Frontal cortex (tissue), 3 donors: ENCODE measurements at regions not wholly inside any gene's neighbourhood (a gene's known extent, or its start where the extent isn't known, plus 50 kb on each side); places are given as distances from the start of the nearest gene placed in this dataset.
"Not testable (repeated sequence)": the region's sequence is repeated elsewhere in the genome, so short reads cannot be mapped to it uniquely, and the experiment has no call there.

ENCODE experiments used
- DNase-seq, 2 donors: peaks; one replicate each; pipeline ENCODE4 v3.0.0; 2012; ENCODE audit warnings: low spot score in 2 of 2
- FAIRE-seq: peaks from 2 replicates; lab custom pipeline; 2012; peaks lifted over from hg19 to GRCh38; lab: Jason Lieb, UNC
- donor health status: control.
- donor health status: control.
- donor health status: control.

DNA sequence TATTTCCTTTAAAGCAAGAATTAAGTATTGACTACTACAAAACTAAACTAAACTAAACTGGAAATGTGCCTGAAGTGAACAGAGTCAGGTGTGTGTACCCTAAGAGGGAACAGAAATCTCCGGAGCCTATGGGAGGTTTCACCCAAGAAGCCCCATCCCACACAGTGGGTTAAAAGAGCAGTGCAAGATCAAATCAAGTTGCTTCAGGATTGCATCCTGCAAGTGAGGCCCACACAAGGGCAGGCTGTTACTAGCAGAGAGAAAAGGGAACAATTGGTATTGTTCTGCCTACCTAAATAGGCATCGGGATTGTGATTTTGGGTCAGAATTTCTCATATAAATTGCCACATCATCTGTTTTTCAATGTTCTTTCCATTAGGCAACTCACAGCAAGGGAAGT lies 113.3 kb upstream of the CDC14C start:
- DNase-seq (no peak), FAIRE-seq (no peak)

DNA sequence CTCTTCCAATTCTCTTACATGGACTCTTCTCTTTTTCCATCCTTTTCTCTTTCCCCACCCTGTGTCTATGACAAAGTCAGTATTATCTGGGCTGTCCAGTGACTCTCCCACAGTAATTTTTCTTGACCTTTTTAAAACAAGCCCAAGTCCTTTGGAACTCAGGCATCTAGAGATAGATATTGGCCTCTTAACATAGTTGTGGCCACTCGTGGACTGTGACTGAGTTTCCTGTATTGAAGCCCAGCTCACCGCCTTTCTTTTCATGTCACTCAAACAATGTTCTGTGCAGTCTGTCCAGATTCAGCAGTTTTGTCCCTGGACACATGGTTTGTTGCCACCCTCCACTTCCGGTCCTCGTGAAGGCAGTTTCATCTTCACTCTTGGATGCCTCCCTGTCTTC lies 110.9 kb upstream of the CDC14C start:
- DNase-seq: no peak
- no peak for FAIRE-seq

DNA sequence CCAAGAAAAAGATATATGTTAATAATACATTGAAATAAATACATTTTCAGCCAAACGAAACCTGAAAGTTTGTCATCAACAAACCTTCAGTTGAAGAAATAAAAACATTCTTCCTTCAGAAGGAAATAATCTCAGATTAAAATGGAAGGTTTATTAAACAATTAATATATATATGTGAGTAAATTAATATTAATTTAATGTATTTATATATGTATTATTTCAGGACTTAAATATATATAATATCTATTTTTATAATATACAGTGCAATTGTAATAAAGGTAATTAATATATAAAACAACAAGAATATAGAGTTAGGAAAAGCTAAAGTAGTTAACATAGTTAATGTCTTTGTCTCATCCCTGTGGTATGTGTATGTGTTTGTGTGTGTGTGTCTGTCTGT lies 102.2 kb upstream of the CDC14C start:
- peak; percentile 95 for FAIRE-seq
- no peak for DNase-seq

DNA sequence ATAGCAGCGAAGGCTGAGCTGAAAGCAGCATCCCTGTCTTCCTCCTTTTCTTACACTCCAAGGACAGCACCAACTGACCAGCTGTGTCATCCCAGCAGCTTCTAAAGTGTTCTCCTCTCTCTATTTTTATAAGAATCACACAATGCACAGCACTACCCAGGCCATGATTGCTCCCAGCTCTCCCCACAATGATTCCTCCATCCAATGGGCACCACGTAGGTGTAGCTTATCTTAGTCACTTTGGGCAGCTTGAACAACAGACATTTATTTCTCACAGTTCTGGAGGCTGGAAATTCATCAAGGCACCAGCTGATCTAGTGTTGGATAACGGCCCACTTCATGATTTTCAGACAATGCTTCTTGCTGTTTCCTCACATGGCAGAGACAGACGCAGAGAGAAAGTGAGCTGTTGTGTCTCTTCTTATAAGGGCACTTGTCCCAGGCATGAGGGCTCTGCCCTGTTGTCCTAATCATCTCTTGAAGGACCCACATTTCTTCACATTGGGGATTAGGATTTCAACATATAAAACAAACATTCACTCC lies 92.0 kb upstream of the CDC14C start:
- FAIRE-seq (peak; percentile 3), DNase-seq (no peak)

DNA sequence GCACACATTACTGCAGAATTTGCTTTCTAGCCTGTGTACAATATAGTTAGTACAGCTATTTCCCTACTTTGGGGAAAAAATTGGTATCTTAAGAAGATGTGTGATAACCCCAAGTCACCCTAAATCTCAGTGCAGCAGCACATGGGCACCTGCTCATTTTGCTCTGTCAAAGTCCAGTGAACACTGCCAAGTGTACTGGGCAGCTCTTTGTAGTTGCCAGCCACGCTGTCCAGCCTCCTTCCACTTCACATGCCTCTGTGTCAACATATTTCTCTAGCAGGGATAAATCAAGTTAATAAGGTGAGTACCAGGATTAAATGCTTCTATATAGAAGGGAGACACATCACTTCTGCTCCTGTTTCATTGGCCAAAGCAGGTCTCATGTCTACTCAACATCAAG lies 87.1 kb upstream of the CDC14C start:
- FAIRE-seq (no peak), DNase-seq (no peak)

DNA sequence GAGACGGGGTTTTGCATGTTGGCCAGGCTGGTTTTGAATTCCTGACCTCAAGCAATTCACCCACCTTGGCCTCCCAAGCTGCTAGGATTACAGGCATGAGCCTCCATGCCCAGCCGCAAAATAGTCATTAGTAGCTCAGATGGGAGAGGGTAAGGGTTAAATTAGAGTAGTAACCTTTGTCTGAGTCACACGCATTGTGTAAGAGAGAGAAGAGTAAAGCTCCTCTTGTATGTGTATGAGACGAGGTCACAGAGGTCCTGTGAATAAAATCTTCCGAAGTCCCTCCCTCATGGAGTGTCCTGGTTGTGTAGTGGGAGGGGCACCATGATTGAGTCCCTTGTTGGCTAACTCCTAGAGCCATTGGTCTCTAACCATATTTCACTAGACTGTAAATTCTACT lies 85.2 kb upstream of the CDC14C start:
- no peak for DNase-seq
- no peak for FAIRE-seq

DNA sequence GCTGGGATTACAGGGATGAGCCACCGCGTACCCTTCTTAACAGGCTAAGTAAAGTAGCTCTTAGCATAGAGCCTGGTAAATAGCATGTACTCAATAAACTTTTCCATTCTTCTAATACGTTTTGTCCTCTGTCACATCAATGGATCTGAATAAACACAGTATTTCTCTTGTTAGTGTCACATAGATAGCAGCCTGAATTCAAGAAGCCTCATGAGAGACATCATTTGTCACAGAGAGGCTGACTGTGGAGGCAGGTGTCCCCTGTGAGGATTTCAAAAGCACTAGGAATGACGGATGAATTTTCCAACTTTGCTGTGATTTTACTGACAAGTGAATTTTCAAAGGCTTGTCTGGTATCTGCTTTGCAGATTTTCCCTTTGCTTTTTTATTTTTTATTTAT lies 82.6 kb upstream of the CDC14C start:
- DNase-seq (no peak), FAIRE-seq (no peak)

DNA sequence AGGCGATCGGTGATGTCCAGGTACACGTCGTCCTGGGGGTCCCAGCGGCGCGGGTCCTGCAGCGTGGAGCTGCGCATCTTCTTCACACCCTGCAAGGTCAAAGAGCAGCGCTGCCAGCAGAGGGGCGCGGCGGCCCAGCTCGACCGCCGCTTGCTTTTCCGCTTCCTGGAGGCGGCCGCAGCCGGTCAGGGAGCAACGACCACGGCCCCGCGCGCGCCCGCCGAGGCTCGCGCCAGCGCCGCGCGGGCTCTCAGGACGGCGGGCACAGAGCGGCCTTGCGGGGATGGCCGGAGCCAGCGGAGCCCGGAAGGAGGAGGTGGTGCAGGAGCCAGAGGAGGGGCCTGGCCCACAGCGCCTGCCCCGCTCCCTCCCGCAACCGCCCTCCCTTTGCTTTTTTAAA lies 76.4 kb upstream of the CDC14C start:
- FAIRE-seq (no peak), DNase-seq (no peak)

DNA sequence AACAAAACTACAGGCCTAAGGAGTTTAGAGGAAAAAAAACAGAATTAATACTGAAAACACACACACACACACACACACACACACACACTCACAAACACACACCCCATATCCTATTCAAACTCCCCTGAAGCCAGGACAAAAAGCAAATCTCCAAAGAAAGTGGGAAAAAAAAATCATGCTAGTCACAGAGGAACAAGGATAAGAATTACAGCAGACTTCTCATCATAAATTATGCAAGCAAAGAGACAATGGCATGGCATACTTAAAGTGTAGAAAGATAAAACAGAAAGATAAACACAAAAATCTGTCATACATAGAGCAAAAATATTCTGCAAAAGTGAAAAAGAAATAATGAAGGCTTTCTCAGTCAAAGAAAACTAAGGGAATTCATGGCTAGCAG lies 63.9 kb upstream of the CDC14C start:
- not testable (repeated sequence) for FAIRE-seq, DNase-seq

DNA sequence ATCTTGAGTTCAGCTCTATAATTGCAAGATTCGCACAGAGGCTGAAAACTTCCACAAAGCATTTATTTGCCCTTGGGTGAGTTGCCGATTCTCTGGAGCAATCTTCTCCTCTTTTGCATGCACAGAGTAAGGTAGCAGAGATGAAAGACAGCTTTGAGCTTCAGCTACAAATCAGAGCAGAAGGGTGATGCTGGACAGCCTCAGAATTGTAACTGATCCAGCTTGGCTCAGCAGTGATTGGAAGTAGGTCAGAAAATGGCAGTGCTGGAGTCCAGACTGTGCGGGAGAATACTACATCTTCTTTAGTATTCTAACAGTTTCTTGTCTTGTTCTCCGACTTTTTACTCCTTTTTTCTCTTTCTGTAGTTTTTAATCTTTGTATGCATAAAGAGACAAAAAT lies 55.4 kb upstream of the CDC14C start:
- no peak for FAIRE-seq

DNA sequence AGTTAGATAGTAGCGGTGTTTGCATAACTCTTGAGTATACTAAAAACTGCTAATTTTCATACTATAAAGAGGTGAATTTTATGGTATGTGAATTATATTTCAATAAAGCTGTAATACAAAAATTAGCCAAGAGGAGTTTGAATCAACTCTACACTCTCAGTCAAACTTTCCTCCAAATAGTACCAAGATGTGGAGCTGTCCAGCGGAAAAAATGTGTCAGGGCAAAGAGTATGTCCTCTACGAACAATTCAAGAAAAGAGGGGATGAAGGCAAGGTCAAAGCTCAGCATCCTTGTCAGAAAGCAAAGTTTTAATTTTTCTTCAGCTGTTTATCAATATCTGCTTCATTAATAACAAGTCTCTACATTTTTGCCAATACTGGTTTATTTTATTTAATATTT lies 51.8 kb upstream of the CDC14C start:
- FAIRE-seq: no peak
- no peak for DNase-seq

More for the DNA sequence above, 55.4 kb upstream of the CDC14C start:
- DNase-seq: no peak
